Glutamatergic neuron (in vitro differentiated cells): ENCODE measurements at regions not wholly inside any gene's neighbourhood (a gene's known extent, or its start where the extent isn't known, plus 50 kb on each side); places are given as distances from the start of the nearest gene placed in this dataset.

Experiments used
- DNase-seq: peaks from one replicate; pipeline ENCODE4 v3.0.0; 2022
- H3K27ac Mint-ChIP-seq: one replicate; pipeline ENCODE4 v1.8.0; 2020; ENCODE audit warnings: mild to moderate bottlenecking, mixed read lengths, inconsistent platforms; ENCODE audit not compliant: unreplicated experiment
- H3K27me3 Mint-ChIP-seq: one replicate; pipeline ENCODE4 v1.8.0; 2020; ENCODE audit warnings: mild to moderate bottlenecking, moderate library complexity, mixed read lengths, inconsistent platforms; ENCODE audit not compliant: unreplicated experiment
- H3K36me3 Mint-ChIP-seq: one replicate; pipeline ENCODE4 v1.8.0; 2020; ENCODE audit warnings: mild to moderate bottlenecking, mixed read lengths, inconsistent platforms; ENCODE audit not compliant: unreplicated experiment
- H3K4me1 Mint-ChIP-seq: one replicate; pipeline ENCODE4 v1.8.0; 2020; ENCODE audit warnings: mild to moderate bottlenecking, low read depth, mixed read lengths, inconsistent platforms; ENCODE audit not compliant: unreplicated experiment
- H3K4me3 Mint-ChIP-seq: one replicate; pipeline ENCODE4 v1.8.0; 2020; ENCODE audit warnings: mild to moderate bottlenecking, mixed read lengths, inconsistent platforms; ENCODE audit not compliant: unreplicated experiment
- H3K9me3 Mint-ChIP-seq: one replicate; pipeline ENCODE4 v1.8.0; 2020; ENCODE audit warnings: mild to moderate bottlenecking, moderate library complexity, mixed read lengths, inconsistent platforms; ENCODE audit not compliant: unreplicated experiment
- CTCF ChIP-seq: fragments of 200-600 bp; sonication (generic); IDR thresholded peaks from one replicate; pipeline ENCODE4 v1.5.0; 2021; ENCODE audit not compliant: partially characterized antibody, unreplicated experiment

- no peak overlapping the region for H3K4me3 Mint-ChIP-seq
- no peak for TF ChIP-seq CTCF
- H3K36me3 Mint-ChIP-seq: no peaks in the 10 kb centered on the region
- H3K4me1 Mint-ChIP-seq: no peaks in the 10 kb centered on the region
- no peak overlapping the region for H3K27ac Mint-ChIP-seq
- DNase-seq: no peak
- H3K27me3 Mint-ChIP-seq: no peaks in the 10 kb centered on the region
- peaks cover 3% of the 10 kb centered on the region for H3K9me3 Mint-ChIP-seq
Observed at GRCh38 chr4:149933120-149933519, 117.5 kb upstream of the IQCM start.

GRCh38 chr4:149933883-149934282 lies 118.2 kb upstream of the IQCM start:
- Mint-ChIP-seq H3K4me1 (no peaks in the 10 kb centered on the region), H3K36me3 (no peaks in the 10 kb centered on the region), H3K9me3 (no peaks in the 10 kb centered on the region), H3K27ac (no peak overlapping the region), H3K27me3 (no peaks in the 10 kb centered on the region), H3K4me3 (no peak overlapping the region)
- DNase-seq: no peak
- no peak for TF ChIP-seq CTCF

DNA sequence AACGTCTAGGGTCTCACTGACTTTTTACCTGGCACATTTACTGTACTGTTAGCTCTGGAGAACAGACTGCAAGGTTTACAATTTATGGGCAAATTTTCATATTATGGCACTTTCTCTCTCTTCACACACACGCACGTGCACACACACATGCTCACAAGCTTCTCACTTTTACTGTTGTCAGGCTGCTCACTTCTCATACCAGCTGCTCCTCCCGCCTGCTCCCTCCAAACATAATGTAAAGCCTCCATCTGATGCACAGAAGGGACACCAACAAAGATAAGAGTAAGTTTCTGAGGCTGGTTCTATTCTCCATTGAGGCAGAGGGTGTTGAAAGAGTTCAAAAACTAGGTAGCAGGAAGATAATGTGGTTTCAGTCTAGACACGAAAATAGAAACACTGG lies 128.9 kb upstream of the DCLK2 start:
- no peak for DNase-seq
- Mint-ChIP-seq H3K27ac (peak overlapping the region; percentile 1), H3K27me3 (peaks cover 1% of the 10 kb centered on the region), H3K9me3 (no peaks in the 10 kb centered on the region), H3K36me3 (no peaks in the 10 kb centered on the region), H3K4me1 (no peaks in the 10 kb centered on the region), H3K4me3 (no peak overlapping the region)
- no peak for TF ChIP-seq CTCF

DNA sequence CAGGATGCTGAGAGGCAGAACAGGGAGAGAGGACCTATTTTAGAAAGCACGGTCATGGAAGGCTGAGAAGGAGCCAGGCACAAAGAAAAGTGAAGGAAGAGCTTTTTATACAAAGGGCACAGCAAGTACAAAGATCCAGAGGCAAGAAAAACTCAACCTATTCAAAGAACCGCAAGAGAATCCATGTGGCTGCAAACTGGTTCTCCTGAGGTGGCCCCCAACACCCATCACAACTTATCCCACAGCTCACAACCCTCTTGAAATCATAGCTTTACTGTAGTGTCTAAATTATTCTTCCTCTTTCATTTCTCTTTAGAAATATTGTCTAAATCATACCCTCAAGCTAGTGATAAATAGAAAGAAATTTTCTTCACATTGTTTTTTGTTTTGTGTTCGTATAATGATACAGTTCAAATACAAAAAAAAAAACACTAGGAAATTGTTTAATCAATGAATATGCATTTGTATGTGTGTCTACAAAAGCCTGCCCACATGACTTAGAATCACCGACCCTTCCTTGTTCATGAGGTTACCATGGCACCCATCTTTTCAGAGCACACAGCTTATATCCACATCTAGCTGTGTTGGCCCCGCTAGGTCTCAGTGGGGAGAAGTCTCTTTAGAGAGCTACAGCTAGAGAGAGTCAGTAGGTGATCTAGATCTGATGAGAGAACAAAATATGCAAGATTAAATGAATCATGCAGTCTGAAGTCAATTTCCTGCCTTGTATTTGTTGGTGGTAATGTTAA lies 126.9 kb upstream of the DCLK2 start:
- peaks cover 2% of the 10 kb centered on the region for H3K4me1 Mint-ChIP-seq
- H3K27ac Mint-ChIP-seq: no peak overlapping the region
- H3K9me3 Mint-ChIP-seq: no peaks in the 10 kb centered on the region
- H3K36me3 Mint-ChIP-seq: no peaks in the 10 kb centered on the region
- no peak for DNase-seq
- H3K4me3 Mint-ChIP-seq: no peak overlapping the region
- peaks cover 1% of the 10 kb centered on the region for H3K27me3 Mint-ChIP-seq
- no peak for TF ChIP-seq CTCF

DNA sequence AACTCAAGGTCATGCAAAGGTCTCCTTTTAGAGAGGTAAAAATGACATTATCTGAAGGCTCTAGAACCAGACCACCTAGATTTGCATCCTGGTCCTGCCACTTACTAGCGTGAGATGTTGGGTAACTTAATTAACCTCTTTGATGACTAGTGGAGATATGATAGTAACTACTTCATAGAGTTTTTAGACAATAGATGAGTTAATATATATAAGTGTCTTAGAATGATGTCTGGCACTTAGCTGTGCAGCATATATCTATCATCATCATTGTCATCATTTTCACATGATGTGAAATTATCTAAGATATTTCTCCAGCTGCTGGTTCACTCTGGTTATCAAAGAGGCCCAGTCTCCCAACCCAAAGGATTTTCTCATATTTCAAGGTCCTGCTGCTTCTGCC lies 126.1 kb upstream of the DCLK2 start:
- Mint-ChIP-seq H3K27me3 (peaks cover 1% of the 10 kb centered on the region), H3K36me3 (no peaks in the 10 kb centered on the region), H3K9me3 (no peaks in the 10 kb centered on the region), H3K4me3 (no peak overlapping the region), H3K27ac (no peak overlapping the region), H3K4me1 (peaks cover 3% of the 10 kb centered on the region)
- TF ChIP-seq CTCF: no peak
- no peak for DNase-seq
